GM19452 (cell line): ENCODE measurements at regions not wholly inside any gene's neighbourhood (a gene's known extent, or its start where the extent isn't known, plus 50 kb on each side); places are given as distances from the start of the nearest gene placed in this dataset.
"Not testable (repeated sequence)": the region's sequence is repeated elsewhere in the genome, so short reads cannot be mapped to it uniquely, and the experiment has no call there.

Source experiments
- ATAC-seq: cut with Tn5 transposase; IDR thresholded peaks from one replicate; pipeline ENCODE4 v1.9.1; 2021; ENCODE audit not compliant: unreplicated experiment

- no peak for ATAC-seq
Observed at GRCh38 chr10:63773962-63774361, 252.8 kb downstream of the REEP3 start.

- no peak for ATAC-seq
Observed at GRCh38 chr10:63780101-63780500, 258.9 kb downstream of the REEP3 start.

- ATAC-seq, result no peak
Observed at GRCh38 chr10:63781226-63781625, 260.0 kb downstream of the REEP3 start.

- ATAC-seq, result no peak
Observed at GRCh38 chr10:63783882-63784281, 262.7 kb downstream of the REEP3 start.

- ATAC-seq, result no peak
Observed at GRCh38 chr10:63788152-63788821, 267.1 kb downstream of the REEP3 start.

- ATAC-seq, result no peak
Observed at GRCh38 chr10:63795094-63795860, 274.1 kb downstream of the REEP3 start.

GRCh38 chr10:63798599-63799498 is 277.6 kb downstream of the REEP3 start:
- no peak for ATAC-seq

- ATAC-seq, result no peak
Observed at GRCh38 chr10:63799521-63800300, 278.5 kb downstream of the REEP3 start.

- no peak for ATAC-seq
Observed at GRCh38 chr10:63801166-63801565, 280.0 kb downstream of the REEP3 start.

GRCh38 chr10:63806330-63806729 is 285.1 kb downstream of the REEP3 start:
- ATAC-seq, result no peak

- ATAC-seq, result no peak
Observed at GRCh38 chr10:63812501-63812900, 291.3 kb downstream of the REEP3 start.

GRCh38 chr10:63819753-63820329 is 298.6 kb downstream of the REEP3 start:
- ATAC-seq, result no peak

GRCh38 chr10:63822496-63822895 is 301.3 kb downstream of the REEP3 start:
- ATAC-seq, result no peak

GRCh38 chr10:63825111-63825510 is 303.9 kb downstream of the REEP3 start:
- ATAC-seq, result no peak

- ATAC-seq, result no peak
Observed at GRCh38 chr10:63825766-63826165, 304.6 kb downstream of the REEP3 start.

- not testable (repeated sequence) for ATAC-seq
Observed at GRCh38 chr10:63827018-63827417, 305.8 kb downstream of the REEP3 start.

- no peak for ATAC-seq
Observed at GRCh38 chr10:63829020-63829419, 307.8 kb downstream of the REEP3 start.

GRCh38 chr10:63829573-63830149 is 308.5 kb downstream of the REEP3 start:
- no peak for ATAC-seq

GRCh38 chr10:63832686-63833085 is 311.5 kb downstream of the REEP3 start:
- no peak for ATAC-seq
